ENCODE measurements at regions not wholly inside any gene's neighbourhood (a gene's known extent, or its start where the extent isn't known, plus 50 kb on each side); places are given as distances from the start of the nearest gene placed in this dataset.

- WGBS, 3 donors: 90 to 97% (median 95%) methylated on average over 2 of the region's 2 CpGs
- H3K36me3 ChIP-seq: no peaks in the 10 kb centered on the region
- no peaks in the 10 kb centered on the region for H3K9me3 ChIP-seq
- TF ChIP-seq EP300 (IDR thresholded peaks at IDR 0.05): no peak
- TF ChIP-seq CTCF (IDR thresholded peaks at IDR 0.05): no peak
- no peak for TF ChIP-seq POLR2A (IDR thresholded peaks at IDR 0.05)
- intact Hi-C loops (cut with DNase I): no loop called here
- no peaks in the 10 kb centered on the region for H3K27me3 ChIP-seq
- H3K4me3 ChIP-seq: no peak overlapping the region
- H3K27ac ChIP-seq: no peak overlapping the region
- DNase-seq: no peak
- no peaks in the 10 kb centered on the region for H3K4me1 ChIP-seq (ENCODE audit: insufficient read depth)
These were observed 92.8 kb upstream of the PPP2R2B start for GRCh38 chr5:146971401-146971800.

- H3K27me3 ChIP-seq: no peaks in the 10 kb centered on the region
- TF ChIP-seq EP300 (IDR thresholded peaks at IDR 0.05): no peak
- intact Hi-C loops (cut with DNase I): no loop called here
- H3K36me3 ChIP-seq: no peaks in the 10 kb centered on the region
- no peak for DNase-seq
- H3K9me3 ChIP-seq: no peaks in the 10 kb centered on the region
- H3K4me1 ChIP-seq (ENCODE audit: insufficient read depth): no peaks in the 10 kb centered on the region
- WGBS, 3 donors: 66 to 78% (median 71%) methylated on average over 1 of the region's 1 CpG
- H3K27ac ChIP-seq: no peak overlapping the region
- no peak overlapping the region for H3K4me3 ChIP-seq
These were observed 107.9 kb upstream of the PPP2R2B start for GRCh38 chr5:146986469-146986868.

- no peaks in the 10 kb centered on the region for H3K4me1 ChIP-seq (ENCODE audit: insufficient read depth)
- no peak overlapping the region for H3K27ac ChIP-seq
- 52 to 66% (median 61%) methylated on average over 4 of the region's 4 CpGs for WGBS, 3 donors
- DNase-seq: no peak
- H3K4me3 ChIP-seq: no peak overlapping the region
- no peaks in the 10 kb centered on the region for H3K27me3 ChIP-seq
- H3K9me3 ChIP-seq: no peaks in the 10 kb centered on the region
- no peaks in the 10 kb centered on the region for H3K36me3 ChIP-seq
- no peak for TF ChIP-seq POLR2A (IDR thresholded peaks at IDR 0.05)
- no peak for TF ChIP-seq EP300 (IDR thresholded peaks at IDR 0.05)
- no peak for TF ChIP-seq CTCF (IDR thresholded peaks at IDR 0.05)
- intact Hi-C loops (cut with DNase I): no loop called here
These were observed 115.4 kb upstream of the PPP2R2B start for GRCh38 chr5:146993876-146994530.

GRCh38 chr5:146995878-146996277 lies 117.3 kb upstream of the PPP2R2B start:
- H3K27ac ChIP-seq: no peak overlapping the region
- no peak for DNase-seq
- H3K27me3 ChIP-seq: no peaks in the 10 kb centered on the region
- TF ChIP-seq EP300 (IDR thresholded peaks at IDR 0.05) (no peak), POLR2A (IDR thresholded peaks at IDR 0.05) (no peak), CTCF (IDR thresholded peaks at IDR 0.05) (no peak)
- intact Hi-C loops (cut with DNase I): no loop called here
- no peaks in the 10 kb centered on the region for H3K9me3 ChIP-seq
- no peaks in the 10 kb centered on the region for H3K36me3 ChIP-seq
- no peaks in the 10 kb centered on the region for H3K4me1 ChIP-seq (ENCODE audit: insufficient read depth)
- H3K4me3 ChIP-seq: no peak overlapping the region
- 47 to 60% (median 55%) methylated on average over 1 of the region's 1 CpG for WGBS, 3 donors

- intact Hi-C loops (cut with DNase I): no loop called here
These were observed 136.8 kb upstream of the PPP2R2B start for GRCh38 chr5:147015405-147015804.

More at GRCh38 chr5:147015405-147015804, 136.8 kb upstream of the PPP2R2B start:
- 86 to 89% (median 87%) methylated on average over 3 of the region's 3 CpGs for WGBS, 3 donors
- no peak overlapping the region for H3K27ac ChIP-seq
- no peak for TF ChIP-seq CTCF (IDR thresholded peaks at IDR 0.05)
- TF ChIP-seq EP300 (IDR thresholded peaks at IDR 0.05): no peak
- no peak for TF ChIP-seq POLR2A (IDR thresholded peaks at IDR 0.05)
- no peaks in the 10 kb centered on the region for H3K9me3 ChIP-seq
- no peaks in the 10 kb centered on the region for H3K4me1 ChIP-seq (ENCODE audit: insufficient read depth)
- H3K27me3 ChIP-seq: no peaks in the 10 kb centered on the region
- no peak overlapping the region for H3K4me3 ChIP-seq
- H3K36me3 ChIP-seq: no peaks in the 10 kb centered on the region
- no peak for DNase-seq

Measured in ovary (tissue), 7 donors.